ENCODE measurements at regions not wholly inside any gene's neighbourhood (a gene's known extent, or its start where the extent isn't known, plus 50 kb on each side); places are given as distances from the start of the nearest gene placed in this dataset.

DNA sequence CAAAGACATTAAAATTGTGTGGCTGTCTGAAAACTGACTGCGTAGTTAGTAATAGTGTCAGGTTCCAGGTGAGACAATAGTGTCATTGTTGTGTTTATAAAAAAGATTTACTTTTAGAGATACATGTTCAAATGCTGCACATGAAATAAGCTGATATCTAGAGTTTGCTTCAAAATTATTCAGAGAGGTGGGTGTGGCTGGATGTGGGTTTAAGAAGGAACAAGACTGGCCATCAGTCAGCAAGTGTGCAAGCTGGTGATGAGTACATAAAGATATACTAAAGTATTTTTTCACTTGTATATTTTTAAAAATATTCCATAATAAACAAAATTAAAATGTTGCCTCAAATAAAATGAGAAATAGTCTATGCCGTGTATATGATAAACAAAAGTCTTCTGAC lies 190.6 kb downstream of the ARRDC4 start:
- TF ChIP-seq, protein P1, sequence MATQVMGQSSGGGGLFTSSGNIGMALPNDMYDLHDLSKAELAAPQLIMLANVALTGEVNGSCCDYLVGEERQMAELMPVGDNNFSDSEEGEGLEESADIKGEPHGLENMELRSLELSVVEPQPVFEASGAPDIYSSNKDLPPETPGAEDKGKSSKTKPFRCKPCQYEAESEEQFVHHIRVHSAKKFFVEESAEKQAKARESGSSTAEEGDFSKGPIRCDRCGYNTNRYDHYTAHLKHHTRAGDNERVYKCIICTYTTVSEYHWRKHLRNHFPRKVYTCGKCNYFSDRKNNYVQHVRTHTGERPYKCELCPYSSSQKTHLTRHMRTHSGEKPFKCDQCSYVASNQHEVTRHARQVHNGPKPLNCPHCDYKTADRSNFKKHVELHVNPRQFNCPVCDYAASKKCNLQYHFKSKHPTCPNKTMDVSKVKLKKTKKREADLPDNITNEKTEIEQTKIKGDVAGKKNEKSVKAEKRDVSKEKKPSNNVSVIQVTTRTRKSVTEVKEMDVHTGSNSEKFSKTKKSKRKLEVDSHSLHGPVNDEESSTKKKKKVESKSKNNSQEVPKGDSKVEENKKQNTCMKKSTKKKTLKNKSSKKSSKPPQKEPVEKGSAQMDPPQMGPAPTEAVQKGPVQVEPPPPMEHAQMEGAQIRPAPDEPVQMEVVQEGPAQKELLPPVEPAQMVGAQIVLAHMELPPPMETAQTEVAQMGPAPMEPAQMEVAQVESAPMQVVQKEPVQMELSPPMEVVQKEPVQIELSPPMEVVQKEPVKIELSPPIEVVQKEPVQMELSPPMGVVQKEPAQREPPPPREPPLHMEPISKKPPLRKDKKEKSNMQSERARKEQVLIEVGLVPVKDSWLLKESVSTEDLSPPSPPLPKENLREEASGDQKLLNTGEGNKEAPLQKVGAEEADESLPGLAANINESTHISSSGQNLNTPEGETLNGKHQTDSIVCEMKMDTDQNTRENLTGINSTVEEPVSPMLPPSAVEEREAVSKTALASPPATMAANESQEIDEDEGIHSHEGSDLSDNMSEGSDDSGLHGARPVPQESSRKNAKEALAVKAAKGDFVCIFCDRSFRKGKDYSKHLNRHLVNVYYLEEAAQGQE (IDR thresholded peaks at IDR 0.05; ENCODE audit: insufficient read depth in 1 of 2, low read depth in 2 of 2, low read length in 2 of 2): no peak
- TF ChIP-seq POLR2AphosphoS5 (IDR thresholded peaks at IDR 0.05; ENCODE audit: low read depth, low read length): no peak
- TF ChIP-seq SIN3A (IDR thresholded peaks at IDR 0.05; ENCODE audit: borderline replicate concordance, insufficient read depth, low read length): no peak
- no peak for TF ChIP-seq FOXP2 (optimal IDR thresholded peaks at IDR 0.05; ENCODE audit: borderline replicate concordance, extremely low read depth, extremely low read length, insufficient read depth)
- no peak for TF ChIP-seq TAF1 (IDR thresholded peaks at IDR 0.05; ENCODE audit: borderline replicate concordance, insufficient read depth, low read length)

DNA sequence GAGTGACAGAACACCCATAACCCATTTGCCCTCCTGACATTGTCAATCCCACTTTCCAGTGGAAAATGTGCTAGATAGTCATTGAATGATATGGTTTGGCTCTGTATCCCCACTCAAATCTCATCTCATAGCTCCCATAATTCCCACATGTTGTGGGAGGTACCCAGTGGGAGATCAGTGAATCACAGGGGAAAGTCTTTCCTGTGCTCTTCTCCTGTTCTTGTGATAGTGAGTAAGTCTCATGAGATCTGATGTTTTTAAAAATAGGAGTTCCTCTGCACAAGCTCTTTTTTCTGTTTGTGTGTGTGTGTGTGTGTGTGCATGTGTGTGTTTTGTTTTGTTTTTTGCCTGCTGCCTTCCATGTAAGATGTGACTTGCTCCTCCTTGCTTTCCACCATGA lies 191.7 kb downstream of the ARRDC4 start:
- TF ChIP-seq POLR2AphosphoS5 (IDR thresholded peaks at IDR 0.05; ENCODE audit: low read depth, low read length) (no peak), SIN3A (IDR thresholded peaks at IDR 0.05; ENCODE audit: borderline replicate concordance, insufficient read depth, low read length) (no peak), TAF1 (IDR thresholded peaks at IDR 0.05; ENCODE audit: borderline replicate concordance, insufficient read depth, low read length) (no peak), FOXP2 (optimal IDR thresholded peaks at IDR 0.05; ENCODE audit: borderline replicate concordance, extremely low read depth, extremely low read length, insufficient read depth) (no peak)
- TF ChIP-seq, protein P1 (IDR thresholded peaks at IDR 0.05; ENCODE audit: insufficient read depth in 1 of 2, low read depth in 2 of 2, low read length in 2 of 2): no peak

DNA sequence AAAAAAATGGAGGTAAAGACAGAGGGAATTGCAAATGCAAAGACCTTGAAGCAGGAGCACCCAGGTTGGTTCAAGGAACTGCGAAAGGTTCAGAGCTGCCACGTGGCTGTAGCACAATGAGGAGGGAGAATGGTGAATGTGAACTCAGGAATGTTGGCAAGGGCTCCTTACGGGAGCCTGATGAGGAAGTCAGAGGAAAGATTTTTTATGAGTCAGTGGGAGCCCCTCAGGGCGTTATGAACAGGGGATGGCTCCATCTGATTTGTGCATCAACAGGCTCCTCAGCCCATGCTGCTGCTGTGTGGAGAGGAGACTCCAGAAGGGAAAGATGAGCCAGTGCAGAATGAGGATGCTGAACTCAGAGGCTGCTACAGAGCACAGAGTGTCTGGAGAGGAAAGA lies 194.4 kb downstream of the ARRDC4 start:
- TF ChIP-seq POLR2AphosphoS5 (IDR thresholded peaks at IDR 0.05; ENCODE audit: low read depth, low read length) (no peak), SIN3A (IDR thresholded peaks at IDR 0.05; ENCODE audit: borderline replicate concordance, insufficient read depth, low read length) (no peak), TAF1 (IDR thresholded peaks at IDR 0.05; ENCODE audit: borderline replicate concordance, insufficient read depth, low read length) (no peak), FOXP2 (optimal IDR thresholded peaks at IDR 0.05; ENCODE audit: borderline replicate concordance, extremely low read depth, extremely low read length, insufficient read depth) (no peak)
- TF ChIP-seq, protein P1 (IDR thresholded peaks at IDR 0.05; ENCODE audit: insufficient read depth in 1 of 2, low read depth in 2 of 2, low read length in 2 of 2): no peak

DNA sequence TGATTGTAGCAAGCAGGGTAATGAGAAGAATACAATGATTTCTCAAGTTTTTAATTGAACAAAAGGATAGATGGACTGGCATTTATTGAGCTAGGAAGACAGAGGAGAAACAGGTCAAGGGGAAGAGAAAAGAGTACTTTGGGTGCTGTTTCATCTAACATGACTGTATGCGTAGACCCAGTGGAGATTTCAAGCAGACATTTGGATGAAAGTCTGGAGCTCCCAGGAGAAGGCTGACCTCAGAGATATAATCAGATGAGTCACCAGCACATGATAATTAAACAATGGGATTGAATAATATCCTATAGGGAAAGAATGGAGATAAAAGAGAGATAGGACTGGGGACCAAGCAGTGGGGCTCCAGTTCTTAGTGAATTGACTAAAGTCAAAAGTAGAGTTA lies 194.9 kb downstream of the ARRDC4 start:
- TF ChIP-seq POLR2AphosphoS5 (IDR thresholded peaks at IDR 0.05; ENCODE audit: low read depth, low read length): no peak
- TF ChIP-seq TAF1 (IDR thresholded peaks at IDR 0.05; ENCODE audit: borderline replicate concordance, insufficient read depth, low read length): no peak
- no peak for TF ChIP-seq SIN3A (IDR thresholded peaks at IDR 0.05; ENCODE audit: borderline replicate concordance, insufficient read depth, low read length)
- TF ChIP-seq, protein P1 (IDR thresholded peaks at IDR 0.05; ENCODE audit: insufficient read depth in 1 of 2, low read depth in 2 of 2, low read length in 2 of 2): no peak
- TF ChIP-seq FOXP2 (optimal IDR thresholded peaks at IDR 0.05; ENCODE audit: borderline replicate concordance, extremely low read depth, extremely low read length, insufficient read depth): no peak

- TF ChIP-seq SIN3A (IDR thresholded peaks at IDR 0.05; ENCODE audit: borderline replicate concordance, insufficient read depth, low read length): no peak
- TF ChIP-seq, protein P1 (IDR thresholded peaks at IDR 0.05; ENCODE audit: insufficient read depth in 1 of 2, low read depth in 2 of 2, low read length in 2 of 2): no peak
- TF ChIP-seq FOXP2 (optimal IDR thresholded peaks at IDR 0.05; ENCODE audit: borderline replicate concordance, extremely low read depth, extremely low read length, insufficient read depth): no peak
- no peak for TF ChIP-seq POLR2AphosphoS5 (IDR thresholded peaks at IDR 0.05; ENCODE audit: low read depth, low read length)
- no peak for TF ChIP-seq TAF1 (IDR thresholded peaks at IDR 0.05; ENCODE audit: borderline replicate concordance, insufficient read depth, low read length)
These were observed 199.7 kb downstream of the ARRDC4 start for GRCh38 chr15:98160236-98160635.

Measured in PFSK-1 (cell line).